PFSK-1 (cell line): ENCODE measurements at regions not wholly inside any gene's neighbourhood (a gene's known extent, or its start where the extent isn't known, plus 50 kb on each side); places are given as distances from the start of the nearest gene placed in this dataset.

Experiments
- FOXP2 ChIP-seq: optimal IDR thresholded peaks from 2 replicates; pipeline ENCODE3; 2011; ENCODE audit warnings: borderline replicate concordance, control low read depth, inconsistent platforms; ENCODE audit not compliant: insufficient read depth; ENCODE audit errors: extremely low read length, extremely low read depth
- POLR2AphosphoS5 ChIP-seq: IDR thresholded peaks from 2 replicates; pipeline ENCODE4 v1.6.1; 2012; ENCODE audit warnings: low read depth, mild to moderate bottlenecking, control low read depth, low read length, moderate library complexity
- REST ChIP-seq, 2 experiments: IDR thresholded peaks; 2 replicates each; pipeline versions ENCODE4 v1.6.1 to v1.8.0; 2011 to 2012; ENCODE audit warnings: low read depth in 2 of 2, low read length in 2 of 2, control low read depth in 1 of 2, inconsistent platforms in 1 of 2, mild to moderate bottlenecking in 1 of 2, moderate library complexity in 1 of 2; ENCODE audit not compliant: insufficient read depth in 1 of 2
- SIN3A ChIP-seq: IDR thresholded peaks from 2 replicates; pipeline ENCODE4 v1.6.1; 2012; ENCODE audit warnings: mild to moderate bottlenecking, low read length, moderate library complexity, borderline replicate concordance; ENCODE audit not compliant: insufficient read depth
- TAF1 ChIP-seq: IDR thresholded peaks from 2 replicates; pipeline ENCODE4 v1.6.1; 2012; ENCODE audit warnings: low read length, control low read depth, borderline replicate concordance; ENCODE audit not compliant: insufficient read depth

GRCh38 chr16:73399486-73399885, 351.6 kb upstream of the ZFHX3 start:
- TF ChIP-seq REST (IDR thresholded peaks at IDR 0.05; ENCODE audit: insufficient read depth in 1 of 2, low read depth in 2 of 2, low read length in 2 of 2) (no peak), SIN3A (no peak), POLR2AphosphoS5 (no peak), FOXP2 (no peak), TAF1 (no peak)
